HEK293T (cell line): ENCODE measurements at regions not wholly inside any gene's neighbourhood (a gene's known extent, or its start where the extent isn't known, plus 50 kb on each side); places are given as distances from the start of the nearest gene placed in this dataset.

Experiments used
- CTCF ChIA-PET: fragments of 350-600 bp; formaldehyde crosslinking; extraction: SDS; loops from one replicate; lab custom pipeline; 2021; ENCODE audit warnings: antibody characterized with exemption, inconsistent platforms; lab: Yijun Ruan, JAX
- POLR2A ChIA-PET: fragments of 350-600 bp; formaldehyde crosslinking; extraction: SDS; loops from one replicate; lab custom pipeline; 2020; ENCODE audit warnings: antibody characterized with exemption, inconsistent platforms; lab: Yijun Ruan, JAX
- DNase-seq: peaks from one replicate; pipeline ENCODE4 v3.0.0; 2012; ENCODE audit warnings: mixed read lengths; ENCODE audit errors: extremely low spot score
- ARNT ChIP-seq: fragments of 450-650 bp; IDR thresholded peaks from 2 replicates; pipeline ENCODE4 v1.6.1; 2017; ENCODE audit warnings: mild to moderate bottlenecking
- BHLHE40 ChIP-seq: fragments of 450-650 bp; IDR thresholded peaks from 2 replicates; pipeline ENCODE4 v1.6.1; 2016; ENCODE audit warnings: mild to moderate bottlenecking, moderate library complexity, borderline replicate concordance
- CTBP1 ChIP-seq: fragments of 450-650 bp; IDR thresholded peaks from 2 replicates; pipeline ENCODE4 v1.6.1; 2016; ENCODE audit warnings: borderline replicate concordance
- ELF4 ChIP-seq: fragments of 450-650 bp; IDR thresholded peaks from 2 replicates; pipeline ENCODE4 v1.6.1; 2017; ENCODE audit warnings: antibody characterized with exemption
- FOXA1 ChIP-seq: fragments of 450-650 bp; IDR thresholded peaks from 2 replicates; pipeline ENCODE4 v1.6.1; 2016; ENCODE audit warnings: mild to moderate bottlenecking
- FOXK2 ChIP-seq: fragments of 450-650 bp; IDR thresholded peaks from 2 replicates; pipeline ENCODE4 v1.6.1; 2016; ENCODE audit warnings: mild to moderate bottlenecking
- FOXM1 ChIP-seq: fragments of 450-650 bp; IDR thresholded peaks from 2 replicates; pipeline ENCODE4 v1.6.1; 2017; ENCODE audit warnings: mild to moderate bottlenecking, borderline replicate concordance
- HDGF ChIP-seq: fragments of 450-650 bp; IDR thresholded peaks from 2 replicates; pipeline ENCODE4 v1.6.1; 2017; ENCODE audit warnings: antibody characterized with exemption, borderline replicate concordance
- L3MBTL2 ChIP-seq: fragments of 450-650 bp; conservative IDR thresholded peaks from 2 replicates; pipeline ENCODE4 v1.6.1; 2016; ENCODE audit warnings: mild to moderate bottlenecking
- LEF1 ChIP-seq: fragments of 450-650 bp; IDR thresholded peaks from 2 replicates; pipeline ENCODE4 v1.6.1; 2017; ENCODE audit warnings: mild to moderate bottlenecking, borderline replicate concordance
- NFRKB ChIP-seq: fragments of 450-650 bp; IDR thresholded peaks from 2 replicates; pipeline ENCODE4 v1.6.1; 2016; ENCODE audit warnings: mild to moderate bottlenecking, moderate library complexity
- SP1 ChIP-seq: fragments of 450-650 bp; IDR thresholded peaks from 2 replicates; pipeline ENCODE4 v1.6.1; 2017
- SUZ12 ChIP-seq: fragments of 450-650 bp; IDR thresholded peaks from 2 replicates; pipeline ENCODE4 v1.6.1; 2016; ENCODE audit warnings: mild to moderate bottlenecking
- TARDBP ChIP-seq: fragments of 450-650 bp; IDR thresholded peaks from 2 replicates; pipeline ENCODE4 v1.6.1; 2016
- ZNF384 ChIP-seq: fragments of 450-650 bp; IDR thresholded peaks from 2 replicates; pipeline ENCODE4 v1.6.1; 2016
- TF ChIP-seq, protein P1 (sequence below): fragments of 450-650 bp; IDR thresholded peaks from 2 replicates; pipeline ENCODE4 v1.6.1; 2016

DNA sequence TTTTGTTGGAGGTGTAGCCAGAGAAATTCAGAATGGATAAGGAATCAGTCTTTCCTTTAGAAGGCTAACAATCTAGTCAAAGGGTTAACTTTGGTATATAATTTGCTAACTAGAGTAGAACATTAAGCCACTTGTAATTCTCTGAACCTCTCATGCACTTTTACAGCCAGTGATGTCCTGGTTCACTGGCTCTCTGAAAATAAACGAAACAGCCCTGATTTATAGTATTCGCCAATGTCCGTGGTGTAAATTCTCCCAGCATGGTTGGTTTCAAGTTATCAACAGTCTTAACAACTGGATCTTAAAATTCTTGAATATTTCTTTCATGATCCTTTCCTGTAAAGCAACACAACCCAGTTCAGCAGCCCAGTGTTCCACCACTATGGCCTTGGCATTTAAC lies 500.4 kb upstream of the CDIN1 start:
- ChIA-PET CTCF (interaction anchor here (0.6 kb wide), 1 partner anchor 1028 kb away, joined by 3 read pairs; no protein-coding TSS in a partner anchor), POLR2A (no interaction called here)
- no peak for DNase-seq
- TF ChIP-seq LEF1: no peak
- no peak for TF ChIP-seq ELF4
- TF ChIP-seq FOXA1: no peak
- TF ChIP-seq BHLHE40: no peak
- TF ChIP-seq TARDBP: no peak
- TF ChIP-seq SUZ12: no peak

GRCh38 chr15:36080759-36081158 lies 498.7 kb upstream of the CDIN1 start:
- CTCF ChIA-PET: no interaction called here
- no peak for DNase-seq
- TF ChIP-seq FOXM1 (no peak), BHLHE40 (no peak), FOXK2 (no peak), CTBP1 (no peak), HDGF (no peak), ELF4 (no peak), SUZ12 (no peak), ZNF384 (no peak), ARNT (no peak), LEF1 (no peak), TARDBP (no peak), NFRKB (no peak)
- POLR2A ChIA-PET: no interaction called here

GRCh38 chr15:36090286-36090946 lies 489.0 kb upstream of the CDIN1 start:
- ChIA-PET CTCF (no interaction called here), POLR2A (interaction anchor here (0.7 kb wide), 1 partner anchor 204 kb away, joined by 3 read pairs; no protein-coding TSS in a partner anchor)
- TF ChIP-seq ARNT (no peak), CTBP1 (no peak), L3MBTL2 (no peak), FOXK2 (no peak), SP1 (no peak), BHLHE40 (no peak), LEF1 (no peak), NFRKB (no peak), HDGF (no peak), TARDBP (no peak), FOXA1 (no peak), SUZ12 (no peak), ZNF384 (no peak), ELF4 (no peak)
- TF ChIP-seq, protein P1, sequence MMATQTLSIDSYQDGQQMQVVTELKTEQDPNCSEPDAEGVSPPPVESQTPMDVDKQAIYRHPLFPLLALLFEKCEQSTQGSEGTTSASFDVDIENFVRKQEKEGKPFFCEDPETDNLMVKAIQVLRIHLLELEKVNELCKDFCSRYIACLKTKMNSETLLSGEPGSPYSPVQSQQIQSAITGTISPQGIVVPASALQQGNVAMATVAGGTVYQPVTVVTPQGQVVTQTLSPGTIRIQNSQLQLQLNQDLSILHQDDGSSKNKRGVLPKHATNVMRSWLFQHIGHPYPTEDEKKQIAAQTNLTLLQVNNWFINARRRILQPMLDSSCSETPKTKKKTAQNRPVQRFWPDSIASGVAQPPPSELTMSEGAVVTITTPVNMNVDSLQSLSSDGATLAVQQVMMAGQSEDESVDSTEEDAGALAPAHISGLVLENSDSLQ: no peak
- DNase-seq: no peak

DNA sequence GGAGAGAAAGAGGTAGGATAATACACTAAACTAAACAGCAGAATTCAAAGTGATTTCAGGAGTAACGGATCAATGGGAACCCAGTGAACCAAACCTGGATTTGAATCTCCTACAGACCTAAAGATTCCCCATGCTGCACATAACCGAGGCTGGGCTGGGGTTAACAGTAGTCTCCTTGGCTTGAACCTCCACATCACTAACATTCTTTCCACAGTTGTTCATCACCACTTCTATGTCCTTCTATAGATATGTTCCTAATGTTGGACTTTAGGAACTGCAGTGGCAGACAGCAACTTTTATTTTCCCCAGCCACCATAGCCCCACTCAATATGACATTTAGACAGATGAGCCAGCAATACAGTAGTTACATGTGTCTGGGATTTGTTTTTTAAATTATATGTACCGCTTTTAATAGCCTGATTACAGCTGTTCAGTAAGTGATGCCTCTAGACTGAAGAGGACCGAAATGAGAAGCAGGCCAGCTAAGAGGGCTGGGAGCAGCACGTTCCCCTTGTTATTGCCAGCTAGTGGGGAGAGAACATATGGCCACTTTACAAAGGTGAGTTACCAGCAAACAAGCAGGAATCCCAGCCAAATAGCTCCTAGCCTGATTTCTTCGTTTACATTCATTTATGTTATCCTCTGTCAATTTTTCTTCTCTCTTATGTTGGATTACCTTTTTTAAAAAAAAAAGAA lies 472.6 kb upstream of the CDIN1 start:
- POLR2A ChIA-PET: no interaction called here
- DNase-seq: no peak
- TF ChIP-seq FOXA1 (no peak), ARNT (no peak), TARDBP (no peak), ZNF384 (no peak), BHLHE40 (no peak), SP1 (no peak), HDGF (no peak), ELF4 (no peak), LEF1 (no peak), L3MBTL2 (no peak), FOXM1 (no peak), SUZ12 (no peak)
- TF ChIP-seq, protein P1: no peak
- CTCF ChIA-PET: no interaction called here

DNA sequence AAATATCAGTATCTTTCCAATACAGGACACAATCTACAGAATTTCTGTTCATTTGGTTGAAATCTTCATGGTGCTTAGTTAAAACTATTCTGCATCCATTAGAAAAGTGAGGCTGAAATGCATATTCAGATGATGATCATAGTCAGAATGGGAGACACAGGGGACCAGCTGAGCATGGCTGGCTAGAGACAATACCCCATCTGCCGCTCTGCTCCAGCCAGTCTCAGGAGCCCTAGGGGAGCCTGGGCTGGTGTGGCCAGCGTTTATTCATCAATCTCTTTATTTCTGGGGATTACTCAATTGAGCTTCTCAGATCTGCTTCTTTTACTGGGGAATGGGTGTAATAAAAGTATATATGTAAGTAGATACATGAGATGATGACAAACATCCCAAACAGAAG lies 470.9 kb upstream of the CDIN1 start:
- TF ChIP-seq L3MBTL2 (no peak), ELF4 (no peak), ZNF384 (no peak), SUZ12 (no peak), CTBP1 (no peak), FOXK2 (no peak), BHLHE40 (no peak), FOXM1 (no peak), HDGF (no peak), ARNT (no peak), SP1 (no peak), NFRKB (no peak)
- TF ChIP-seq, protein P1: no peak
- no peak for DNase-seq
- POLR2A ChIA-PET: no interaction called here
- CTCF ChIA-PET: no interaction called here

- no peak for TF ChIP-seq HDGF
- TF ChIP-seq ARNT: no peak
- no peak for TF ChIP-seq SP1
- TF ChIP-seq FOXK2: no peak
- no peak for TF ChIP-seq FOXA1
- no peak for TF ChIP-seq BHLHE40
- TF ChIP-seq, protein P1: no peak
- DNase-seq: no peak
- ChIA-PET CTCF (no interaction called here), POLR2A (no interaction called here)
Measured at GRCh38 chr15:36109943-36110658, 469.3 kb upstream of the CDIN1 start.
